Muscle layer of duodenum (tissue), 2 donors: ENCODE measurements at regions not wholly inside any gene's neighbourhood (a gene's known extent, or its start where the extent isn't known, plus 50 kb on each side); places are given as distances from the start of the nearest gene placed in this dataset.

Experiments used
- H3K27ac ChIP-seq: one replicate; pipeline ENCODE4 v1.7.0; 2013; ENCODE audit warnings: mild to moderate bottlenecking, low read length
- H3K27me3 ChIP-seq: one replicate; pipeline ENCODE4 v1.7.0; 2013; ENCODE audit warnings: low read depth, mild to moderate bottlenecking, control low read depth, low read length
- H3K36me3 ChIP-seq, 2 donors: one replicate each; pipeline ENCODE4 v1.7.0; 2013; ENCODE audit warnings: low read length in 2 of 2, control low read depth in 1 of 2, mild to moderate bottlenecking in 1 of 2; ENCODE audit not compliant: insufficient read depth in 2 of 2, control insufficient read depth in 1 of 2
- H3K4me1 ChIP-seq, 2 donors: one replicate each; pipeline ENCODE4 v1.7.0; 2013; ENCODE audit warnings: low read length in 2 of 2, mild to moderate bottlenecking in 2 of 2, control low read depth in 1 of 2, moderate library complexity in 1 of 2; ENCODE audit not compliant: insufficient read depth in 2 of 2, control insufficient read depth in 1 of 2
- H3K4me3 ChIP-seq, 2 donors: one replicate each; pipeline ENCODE4 v1.7.0; 2013; ENCODE audit warnings: low read length in 2 of 2, low read depth in 1 of 2, mild to moderate bottlenecking in 1 of 2
- H3K9me3 ChIP-seq, 2 donors: one replicate each; pipeline ENCODE4 v1.7.0; 2013; ENCODE audit warnings: low read length in 2 of 2, control low read depth in 1 of 2, mild to moderate bottlenecking in 1 of 2; ENCODE audit not compliant: control insufficient read depth in 1 of 2
- donor health status: healthy.

DNA sequence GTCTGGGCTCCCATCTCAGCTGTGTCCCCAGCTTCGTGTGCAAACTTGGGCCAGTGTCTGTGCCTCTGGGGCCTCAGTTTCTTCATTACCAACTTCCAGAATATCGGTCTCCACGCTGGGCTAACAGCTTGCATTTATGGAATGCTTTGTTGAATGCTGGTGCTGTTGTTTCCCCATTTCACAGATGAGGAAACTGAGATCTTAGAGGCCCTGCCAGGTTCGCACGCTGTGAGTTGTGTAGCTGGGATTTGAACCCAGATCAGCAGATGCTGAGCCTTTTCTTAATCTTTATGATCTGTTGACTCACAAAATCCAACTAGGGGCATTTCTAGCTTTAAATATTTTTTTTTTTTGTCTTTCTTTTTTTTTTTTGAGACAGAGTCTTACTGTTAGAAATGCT is 101.5 kb upstream of the STX18 start:
- Histone ChIP-seq H3K27ac (no peak overlapping the region), H3K4me1 (no peaks in the 10 kb centered on the region), H3K36me3 (no peaks in the 10 kb centered on the region), H3K27me3 (no peaks in the 10 kb centered on the region), H3K9me3 (no peaks in the 10 kb centered on the region), H3K4me3 (no peak overlapping the region)

DNA sequence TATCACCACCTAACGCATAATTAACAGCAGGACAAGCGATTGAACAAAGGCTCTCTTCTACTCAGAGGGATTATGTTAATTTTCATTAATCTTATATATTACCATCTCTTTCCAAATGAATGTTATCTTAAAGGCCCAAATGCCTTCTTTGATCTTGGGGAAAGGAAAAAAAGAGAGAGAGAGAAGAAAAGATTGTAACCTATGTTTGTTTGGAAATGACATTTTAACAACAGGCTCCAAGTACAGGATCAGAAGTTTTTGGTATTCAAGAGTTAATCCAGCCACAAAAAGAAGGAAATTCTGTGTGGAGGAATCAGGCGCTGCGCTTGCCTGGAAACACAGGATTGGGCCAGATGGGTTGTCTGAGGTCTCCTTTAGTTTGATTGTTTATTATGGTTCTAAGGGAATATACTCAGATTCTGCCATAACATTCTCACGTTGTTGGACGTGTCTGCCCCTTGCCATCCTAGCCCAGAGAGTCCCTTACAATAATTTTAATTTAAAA is 100.7 kb upstream of the STX18 start:
- H3K27me3 ChIP-seq, result no peaks in the 10 kb centered on the region
- H3K4me1 ChIP-seq, result no peaks in the 10 kb centered on the region
- no peak overlapping the region for H3K4me3 ChIP-seq
- H3K36me3 ChIP-seq, result no peaks in the 10 kb centered on the region
- no peak overlapping the region for H3K27ac ChIP-seq
- H3K9me3 ChIP-seq, result no peaks in the 10 kb centered on the region

DNA sequence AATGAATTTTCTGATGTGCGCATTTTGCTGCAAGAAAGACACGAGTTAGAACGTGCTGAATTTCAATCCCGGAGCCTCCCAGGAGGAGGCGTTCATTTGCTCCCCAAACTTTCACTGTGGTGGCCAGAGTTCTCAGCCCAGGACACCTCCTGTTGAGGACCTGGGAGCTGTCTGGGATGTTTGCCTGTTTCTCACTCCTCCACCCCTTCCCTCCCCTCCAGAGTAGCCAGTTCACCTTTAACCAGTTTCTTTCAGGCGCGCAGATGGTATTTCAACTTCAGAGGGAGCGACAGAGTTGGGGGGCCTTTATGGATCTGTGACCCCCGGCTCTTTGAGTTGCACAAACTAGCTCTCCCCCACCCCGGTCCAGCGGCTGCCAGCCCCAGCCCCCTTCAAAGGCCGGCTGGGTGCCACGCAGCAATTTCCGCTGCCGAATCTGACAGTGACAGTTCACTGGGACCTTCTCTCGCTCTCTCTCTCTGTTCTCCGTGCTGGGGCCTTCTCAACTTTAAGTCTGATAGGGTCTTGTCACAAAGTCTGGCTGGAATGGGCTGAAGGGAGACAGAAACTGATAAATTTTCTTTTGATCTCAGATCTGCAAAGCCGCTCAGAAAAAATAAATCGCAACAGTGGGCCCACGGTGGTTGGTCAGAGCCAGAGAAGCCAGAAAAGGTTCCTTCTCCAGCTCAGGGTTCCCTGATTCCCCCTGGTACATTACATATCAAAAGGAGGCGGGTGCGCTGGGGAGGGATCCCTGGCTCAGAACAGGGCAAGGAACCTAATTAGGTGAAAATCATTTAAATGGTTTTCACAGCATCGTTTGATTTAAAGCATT is 100.0 kb upstream of the STX18 start:
- Histone ChIP-seq H3K4me3 (no peak overlapping the region), H3K9me3 (no peaks in the 10 kb centered on the region), H3K27me3 (no peaks in the 10 kb centered on the region)

DNA sequence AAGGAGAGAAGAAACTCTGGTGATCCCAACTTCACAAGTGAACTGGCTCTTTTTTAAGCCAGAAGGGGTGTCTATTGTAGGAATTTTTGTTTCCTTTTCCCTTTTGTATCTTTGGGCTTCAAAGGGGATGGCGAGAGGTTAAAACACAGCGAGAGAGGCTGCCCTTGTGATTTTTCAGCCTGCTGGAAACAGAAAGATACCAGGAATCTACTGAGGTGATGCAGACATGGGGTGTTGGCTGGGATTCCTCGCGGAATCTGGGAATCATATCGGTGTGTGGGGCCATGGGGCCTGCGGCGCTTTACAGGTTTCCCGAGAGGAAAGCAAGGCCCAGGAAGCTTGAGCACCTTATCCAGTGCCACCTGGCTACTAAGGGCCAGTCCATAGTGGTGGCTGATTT is 99.4 kb upstream of the STX18 start:
- H3K4me1 ChIP-seq, result no peaks in the 10 kb centered on the region
- no peaks in the 10 kb centered on the region for H3K9me3 ChIP-seq
- no peak overlapping the region for H3K4me3 ChIP-seq
- H3K27me3 ChIP-seq, result no peaks in the 10 kb centered on the region
- no peaks in the 10 kb centered on the region for H3K36me3 ChIP-seq
- H3K27ac ChIP-seq, result no peak overlapping the region

More for the DNA sequence above, 100.0 kb upstream of the STX18 start:
- Histone ChIP-seq H3K4me1 (no peaks in the 10 kb centered on the region), H3K27ac (no peak overlapping the region), H3K36me3 (no peaks in the 10 kb centered on the region)

DNA sequence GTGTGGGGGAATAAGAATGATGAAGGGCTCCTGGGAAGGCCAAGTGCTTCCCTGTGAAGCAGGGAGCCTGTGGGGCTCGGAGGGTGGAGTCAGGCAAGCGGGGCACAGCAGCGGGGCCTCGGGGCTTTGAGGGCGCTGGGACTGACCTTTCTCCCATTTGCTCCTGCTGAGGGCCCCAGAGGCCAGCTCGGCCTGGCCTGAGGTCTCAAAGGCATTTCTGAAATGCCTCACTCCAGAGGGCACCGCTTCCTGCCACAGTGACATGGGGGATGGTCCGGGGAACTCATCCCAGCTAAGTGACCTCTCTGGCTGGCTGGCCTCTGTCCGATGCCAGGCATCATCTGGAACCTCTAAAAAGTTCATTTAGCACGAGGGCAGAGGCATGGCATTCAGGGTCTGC is 98.8 kb upstream of the STX18 start:
- H3K27me3 ChIP-seq, result no peaks in the 10 kb centered on the region
- no peaks in the 10 kb centered on the region for H3K9me3 ChIP-seq
- no peaks in the 10 kb centered on the region for H3K36me3 ChIP-seq
- H3K4me1 ChIP-seq, result no peaks in the 10 kb centered on the region
- H3K4me3 ChIP-seq, result no peak overlapping the region
- H3K27ac ChIP-seq, result no peak overlapping the region

DNA sequence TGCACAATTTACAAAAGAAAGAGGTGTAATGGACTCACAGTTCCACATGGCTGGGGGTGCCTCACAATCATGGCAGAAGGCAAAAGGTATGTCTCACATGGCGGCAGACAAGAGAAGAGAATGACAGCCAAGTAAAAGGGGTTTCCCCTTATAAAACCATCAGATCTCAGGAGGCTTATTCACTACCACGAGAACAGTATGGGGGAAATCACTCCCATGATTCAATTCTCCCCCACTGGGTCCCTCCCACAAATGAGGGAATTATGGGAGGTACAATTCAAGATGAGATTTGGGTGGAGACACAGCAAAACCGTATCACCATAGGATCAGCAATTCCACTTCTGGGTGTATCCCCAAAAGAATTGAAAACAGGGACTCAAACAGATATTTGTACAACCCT is 97.5 kb upstream of the STX18 start:
- no peaks in the 10 kb centered on the region for H3K9me3 ChIP-seq
- no peak overlapping the region for H3K27ac ChIP-seq
- no peaks in the 10 kb centered on the region for H3K36me3 ChIP-seq
- no peak overlapping the region for H3K4me3 ChIP-seq
- H3K27me3 ChIP-seq, result no peaks in the 10 kb centered on the region
- H3K4me1 ChIP-seq, result no peaks in the 10 kb centered on the region

DNA sequence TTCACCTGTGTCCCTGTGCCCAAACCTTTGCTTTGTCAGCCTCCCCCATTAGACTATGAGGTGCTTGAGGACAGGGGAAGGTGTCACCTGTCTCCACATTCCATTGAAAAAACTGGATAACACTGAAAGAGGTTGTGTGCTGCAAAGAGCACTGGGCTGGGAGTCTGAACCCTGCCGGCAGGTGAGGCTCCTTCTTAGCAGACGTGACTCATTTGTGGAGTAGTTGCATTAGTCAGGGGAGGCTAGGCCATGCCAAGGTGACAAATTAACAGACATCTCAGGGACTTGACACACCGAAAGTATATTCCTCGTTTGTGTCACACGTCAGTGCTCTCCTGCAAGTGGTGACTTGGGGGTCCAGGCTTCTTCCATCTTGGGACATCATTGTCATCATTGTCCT is 95.9 kb upstream of the STX18 start:
- Histone ChIP-seq H3K4me1 (no peaks in the 10 kb centered on the region), H3K27ac (no peak overlapping the region), H3K9me3 (no peaks in the 10 kb centered on the region), H3K36me3 (no peaks in the 10 kb centered on the region), H3K27me3 (no peaks in the 10 kb centered on the region), H3K4me3 (no peak overlapping the region)

DNA sequence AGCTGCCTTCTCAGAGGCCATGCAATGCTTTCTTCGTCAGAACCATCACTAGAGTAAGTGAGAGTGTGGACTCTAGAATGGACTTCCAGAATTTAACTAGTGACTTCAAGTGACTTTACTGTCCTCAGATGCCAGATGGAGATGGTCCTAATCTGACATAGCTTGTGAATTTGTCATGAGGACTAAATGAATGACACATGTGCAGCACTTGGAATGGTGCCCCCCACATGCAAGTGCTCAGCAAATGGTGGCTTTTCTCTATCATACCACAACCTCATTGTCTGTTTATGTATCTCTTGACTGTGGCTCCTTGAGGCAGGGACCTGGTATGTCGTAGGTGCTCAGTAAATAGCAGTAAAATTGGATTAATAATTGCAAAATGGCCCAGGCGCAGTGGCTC is 91.6 kb upstream of the STX18 start:
- H3K36me3 ChIP-seq, result no peaks in the 10 kb centered on the region
- no peaks in the 10 kb centered on the region for H3K4me1 ChIP-seq
- H3K4me3 ChIP-seq, result no peak overlapping the region
- no peak overlapping the region for H3K27ac ChIP-seq
- no peaks in the 10 kb centered on the region for H3K9me3 ChIP-seq
- no peaks in the 10 kb centered on the region for H3K27me3 ChIP-seq

DNA sequence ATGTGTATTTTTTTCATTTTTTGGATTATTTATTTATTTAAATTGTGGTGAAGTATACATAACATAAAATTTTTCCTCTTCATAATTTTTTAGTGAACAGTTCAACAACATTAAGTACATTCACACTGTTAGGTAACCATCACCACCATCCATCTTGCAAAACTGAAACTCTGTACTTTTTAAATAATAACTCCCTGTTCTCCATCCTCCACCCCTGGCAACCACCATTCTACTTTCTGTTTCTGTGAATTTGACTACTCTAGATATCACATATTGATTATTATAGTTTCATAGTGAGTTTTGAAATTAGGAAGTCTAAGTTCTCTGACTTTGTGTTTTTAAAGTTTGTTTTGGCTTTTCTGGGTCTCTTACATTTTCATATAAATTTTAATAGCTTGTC is 89.3 kb upstream of the STX18 start:
- Histone ChIP-seq H3K36me3 (no peaks in the 10 kb centered on the region), H3K27ac (no peak overlapping the region), H3K9me3 (no peaks in the 10 kb centered on the region), H3K4me1 (no peaks in the 10 kb centered on the region), H3K4me3 (no peak overlapping the region), H3K27me3 (no peaks in the 10 kb centered on the region)

DNA sequence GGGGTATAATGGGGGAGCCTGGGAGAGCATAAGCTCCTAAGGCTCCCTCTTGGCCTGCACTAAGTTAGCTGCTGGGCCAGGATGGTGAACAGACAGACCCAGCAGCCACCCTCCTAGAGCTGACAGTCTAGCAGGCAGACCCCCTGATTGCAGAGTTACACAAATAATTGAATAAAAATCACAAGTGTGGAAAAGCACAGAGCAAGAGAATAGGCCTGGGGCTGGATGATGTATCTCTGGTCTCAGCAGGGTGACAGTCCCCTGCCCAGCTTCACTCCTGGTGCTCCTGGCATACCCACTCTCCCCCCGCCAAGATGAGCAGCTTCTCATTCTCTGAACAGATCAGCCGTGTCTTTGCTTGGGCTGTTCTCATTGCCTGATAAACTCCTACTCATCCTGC is 86.1 kb upstream of the STX18 start:
- no peaks in the 10 kb centered on the region for H3K27me3 ChIP-seq
- no peaks in the 10 kb centered on the region for H3K4me1 ChIP-seq
- no peaks in the 10 kb centered on the region for H3K36me3 ChIP-seq
- H3K9me3 ChIP-seq, result no peaks in the 10 kb centered on the region
- H3K4me3 ChIP-seq, result no peak overlapping the region
- no peak overlapping the region for H3K27ac ChIP-seq

DNA sequence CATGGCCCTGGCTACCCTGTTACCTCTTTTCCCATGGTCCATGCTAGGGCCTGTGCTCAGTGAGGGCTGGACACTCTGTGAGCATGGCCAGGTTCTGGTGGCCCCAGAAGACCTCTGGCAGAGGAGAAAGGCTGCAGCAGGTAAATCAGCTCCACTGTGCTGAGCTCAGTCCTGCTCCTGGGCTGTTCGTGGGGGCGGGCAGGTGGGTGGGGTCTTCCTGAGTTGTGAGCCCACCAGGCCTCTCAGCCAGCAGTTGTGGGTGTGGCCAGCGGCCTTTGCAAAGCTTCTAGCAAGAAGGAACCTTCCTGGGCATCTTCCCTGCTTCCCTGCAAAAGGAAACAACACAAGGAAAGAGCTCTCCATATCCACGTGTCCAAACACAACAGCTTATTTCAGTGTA is 85.3 kb upstream of the STX18 start:
- Histone ChIP-seq H3K4me1 (no peaks in the 10 kb centered on the region), H3K27ac (no peak overlapping the region), H3K27me3 (no peaks in the 10 kb centered on the region), H3K36me3 (no peaks in the 10 kb centered on the region), H3K4me3 (no peak overlapping the region), H3K9me3 (no peaks in the 10 kb centered on the region)

DNA sequence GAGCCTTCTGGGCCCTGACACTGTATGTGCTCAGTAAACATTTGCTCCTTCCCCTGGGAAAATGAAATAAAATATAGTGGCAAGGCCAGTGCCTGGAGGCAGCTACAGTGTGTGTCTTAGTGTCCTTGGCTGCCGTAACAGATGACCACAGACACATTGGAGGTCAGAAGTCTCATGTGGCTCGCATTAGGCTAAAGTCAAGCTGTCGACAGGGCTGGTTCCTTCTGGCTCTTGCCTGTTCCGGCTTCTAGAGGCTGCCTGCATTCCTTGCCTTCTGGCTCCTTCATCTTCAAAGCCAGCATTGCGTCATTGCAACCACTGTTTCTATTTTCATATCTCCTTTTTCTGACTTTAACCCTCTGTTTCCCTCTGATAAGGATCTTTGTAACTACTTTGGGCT is 83.6 kb upstream of the STX18 start:
- no peaks in the 10 kb centered on the region for H3K36me3 ChIP-seq
- H3K4me3 ChIP-seq, result no peak overlapping the region

More for the DNA sequence above, 83.6 kb upstream of the STX18 start:
- no peak overlapping the region for H3K27ac ChIP-seq
- H3K9me3 ChIP-seq, result no peaks in the 10 kb centered on the region
- no peaks in the 10 kb centered on the region for H3K27me3 ChIP-seq
- no peaks in the 10 kb centered on the region for H3K4me1 ChIP-seq
